Loucy (cell line): ENCODE measurements at regions not wholly inside any gene's neighbourhood (a gene's known extent, or its start where the extent isn't known, plus 50 kb on each side); places are given as distances from the start of the nearest gene placed in this dataset.

ENCODE experiments used
- H2AFZ ChIP-seq: fragments of 200-600 bp; sonication (generic); 2 replicates; pipeline ENCODE4 v1.6.0; 2016; ENCODE audit warnings: antibody characterized with exemption, mild to moderate bottlenecking, low read length, moderate library complexity
- H3F3A ChIP-seq: fragments of 200-600 bp; 2 replicates; pipeline ENCODE4 v1.6.0; 2016; ENCODE audit warnings: antibody characterized with exemption, low read depth, mild to moderate bottlenecking
- H3K27me3 ChIP-seq: fragments of 200-600 bp; sonication (generic); 2 replicates; pipeline ENCODE4 v1.6.1; 2014; ENCODE audit warnings: low read length, mild to moderate bottlenecking; ENCODE audit not compliant: insufficient read depth, poor library complexity, severe bottlenecking
- H3K36me3 ChIP-seq: fragments of 200-600 bp; sonication (generic); 2 replicates; pipeline ENCODE4 v1.6.1; 2016; ENCODE audit warnings: low read length; ENCODE audit not compliant: insufficient read depth
- H3K4me1 ChIP-seq: fragments of 200-600 bp; sonication (generic); 2 replicates; pipeline ENCODE4 v1.5.1; 2014; ENCODE audit warnings: low read length, mild to moderate bottlenecking; ENCODE audit not compliant: insufficient read depth, poor library complexity, severe bottlenecking
- H3K4me2 ChIP-seq: fragments of 200-600 bp; sonication (generic); 2 replicates; pipeline ENCODE4 v1.6.0; 2014; ENCODE audit warnings: antibody characterized with exemption, low read length, low read depth, mild to moderate bottlenecking; ENCODE audit not compliant: poor library complexity, severe bottlenecking
- H3K4me3 ChIP-seq: fragments of 200-600 bp; sonication (generic); 2 replicates; pipeline ENCODE4 v1.5.1; 2014; ENCODE audit warnings: low read length, mild to moderate bottlenecking, mixed read lengths; ENCODE audit not compliant: poor library complexity, severe bottlenecking
- H3K79me2 ChIP-seq: fragments of 200-600 bp; sonication (generic); 2 replicates; pipeline ENCODE4 v1.6.1; 2014; ENCODE audit warnings: low read length; ENCODE audit not compliant: insufficient read depth
- H3K9ac ChIP-seq: fragments of 200-600 bp; sonication (generic); 2 replicates; pipeline ENCODE4 v1.6.0; 2014; ENCODE audit warnings: mild to moderate bottlenecking, low read depth, low read length, moderate library complexity; ENCODE audit not compliant: poor library complexity, severe bottlenecking
- H3K9me2 ChIP-seq: fragments of 200-600 bp; sonication (generic); replicated peaks from 2 replicates; pipeline ENCODE4 v1.6.1; 2016; ENCODE audit warnings: low read depth, low read length, mixed read lengths
- H3K9me3 ChIP-seq: fragments of 200-600 bp; sonication (generic); 2 replicates; pipeline ENCODE4 v1.6.1; 2014; ENCODE audit warnings: mild to moderate bottlenecking, antibody characterized with exemption, low read length, low read depth; ENCODE audit not compliant: insufficient read depth
- H4K20me1 ChIP-seq: fragments of 200-600 bp; sonication (generic); 2 replicates; pipeline ENCODE4 v1.6.0; 2014; ENCODE audit warnings: antibody characterized with exemption, low read length, mild to moderate bottlenecking; ENCODE audit not compliant: insufficient read depth, poor library complexity, severe bottlenecking
- EZH2phosphoT487 ChIP-seq: fragments of 200-600 bp; IDR thresholded peaks from 2 replicates; pipeline ENCODE4 v1.6.1; 2018; ENCODE audit warnings: antibody characterized with exemption, mild to moderate bottlenecking, moderate library complexity, borderline replicate concordance
- TF ChIP-seq, protein P1 (sequence below): fragments of 200-600 bp; sonication (generic); conservative IDR thresholded peaks from 2 replicates; pipeline ENCODE4 v1.5.1; 2014; ENCODE audit warnings: mild to moderate bottlenecking, antibody characterized with exemption, low read length

DNA sequence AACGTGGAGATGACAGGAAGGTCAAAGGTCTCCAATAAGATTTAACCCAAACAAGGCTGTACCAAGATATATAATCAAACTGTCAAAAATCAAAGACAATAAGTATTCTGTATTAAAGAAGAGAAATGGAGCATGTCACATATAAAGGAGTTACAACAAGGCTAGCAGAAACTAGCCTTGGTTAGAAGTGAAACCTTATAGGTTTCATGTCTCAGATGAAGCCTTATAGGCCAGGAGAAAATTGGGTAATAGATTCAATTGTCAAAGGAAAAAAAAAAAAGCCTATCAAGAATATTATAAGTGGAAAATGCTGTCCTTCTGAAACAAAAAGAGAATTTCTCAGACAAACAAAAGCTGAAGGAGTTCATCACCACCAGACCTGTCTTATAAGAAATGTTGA lies 419.4 kb downstream of the CDH11 start:
- no peak for TF ChIP-seq EZH2phosphoT487
- TF ChIP-seq, protein P1, sequence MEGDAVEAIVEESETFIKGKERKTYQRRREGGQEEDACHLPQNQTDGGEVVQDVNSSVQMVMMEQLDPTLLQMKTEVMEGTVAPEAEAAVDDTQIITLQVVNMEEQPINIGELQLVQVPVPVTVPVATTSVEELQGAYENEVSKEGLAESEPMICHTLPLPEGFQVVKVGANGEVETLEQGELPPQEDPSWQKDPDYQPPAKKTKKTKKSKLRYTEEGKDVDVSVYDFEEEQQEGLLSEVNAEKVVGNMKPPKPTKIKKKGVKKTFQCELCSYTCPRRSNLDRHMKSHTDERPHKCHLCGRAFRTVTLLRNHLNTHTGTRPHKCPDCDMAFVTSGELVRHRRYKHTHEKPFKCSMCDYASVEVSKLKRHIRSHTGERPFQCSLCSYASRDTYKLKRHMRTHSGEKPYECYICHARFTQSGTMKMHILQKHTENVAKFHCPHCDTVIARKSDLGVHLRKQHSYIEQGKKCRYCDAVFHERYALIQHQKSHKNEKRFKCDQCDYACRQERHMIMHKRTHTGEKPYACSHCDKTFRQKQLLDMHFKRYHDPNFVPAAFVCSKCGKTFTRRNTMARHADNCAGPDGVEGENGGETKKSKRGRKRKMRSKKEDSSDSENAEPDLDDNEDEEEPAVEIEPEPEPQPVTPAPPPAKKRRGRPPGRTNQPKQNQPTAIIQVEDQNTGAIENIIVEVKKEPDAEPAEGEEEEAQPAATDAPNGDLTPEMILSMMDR, result no peak
- H2AFZ ChIP-seq, result no peak overlapping the region
- H3K4me1 ChIP-seq, result no peaks in the 10 kb centered on the region
- no peaks in the 10 kb centered on the region for H4K20me1 ChIP-seq
- no peak overlapping the region for H3K4me3 ChIP-seq
- H3K9ac ChIP-seq, result no peak overlapping the region
- no peaks in the 10 kb centered on the region for H3K9me2 ChIP-seq
- H3K79me2 ChIP-seq, result no peaks in the 10 kb centered on the region
- peaks cover 10% of the 10 kb centered on the region; the same call in 1 of the 2 replicates for H3K9me3 ChIP-seq
- no peak overlapping the region for H3K4me2 ChIP-seq
- H3K27me3 ChIP-seq, result no peaks in the 10 kb centered on the region
- H3K36me3 ChIP-seq, result no peaks in the 10 kb centered on the region
- no peaks in the 10 kb centered on the region for H3F3A ChIP-seq

DNA sequence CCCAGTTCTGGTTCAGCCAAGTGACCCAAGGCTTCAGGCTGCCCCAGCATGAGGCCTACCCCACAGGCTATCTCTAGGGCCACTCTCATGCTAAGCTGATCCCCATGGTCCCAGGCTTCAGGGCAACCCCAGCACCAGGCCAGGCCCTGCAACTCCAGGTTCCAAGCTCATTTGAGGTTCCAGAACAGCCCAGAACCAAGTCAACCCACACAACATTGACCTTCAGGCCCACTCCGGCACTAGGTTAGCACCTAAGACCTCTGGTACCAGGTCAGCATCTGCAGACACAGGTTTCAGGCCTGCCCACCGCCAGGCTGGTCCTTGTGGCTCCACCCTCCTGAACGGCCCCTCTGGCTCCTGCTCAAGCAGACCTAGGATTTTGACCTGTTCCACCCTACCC lies 421.2 kb downstream of the CDH11 start:
- Histone ChIP-seq H3K79me2 (no peaks in the 10 kb centered on the region), H3K36me3 (no peaks in the 10 kb centered on the region), H3K4me1 (no peaks in the 10 kb centered on the region), H3K9me3 (peaks cover 10% of the 10 kb centered on the region; the same call in 1 of the 2 replicates), H3K27me3 (no peaks in the 10 kb centered on the region), H4K20me1 (no peaks in the 10 kb centered on the region), H3K4me2 (no peak overlapping the region), H2AFZ (no peak overlapping the region), H3F3A (no peaks in the 10 kb centered on the region), H3K9ac (no peak overlapping the region), H3K4me3 (no peak overlapping the region), H3K9me2 (no peaks in the 10 kb centered on the region)
- TF ChIP-seq, protein P1, result no peak

DNA sequence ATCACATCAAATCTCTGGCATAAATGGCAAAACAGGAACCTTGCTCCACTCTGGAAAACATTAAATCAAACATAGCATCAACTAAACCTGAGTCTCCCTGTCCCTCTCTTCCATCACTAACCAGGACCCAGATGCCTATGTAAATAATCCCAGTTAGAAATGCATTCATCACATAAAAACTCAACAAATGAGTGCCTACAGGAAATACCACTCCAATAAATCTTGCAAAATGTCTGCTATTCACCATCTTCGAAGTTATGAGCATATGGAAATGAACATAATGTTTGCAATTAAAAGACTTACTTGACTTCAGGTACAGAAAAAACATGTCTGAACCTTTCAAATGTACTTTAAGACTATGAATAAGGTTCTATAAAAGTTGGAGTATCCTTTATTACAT lies 425.0 kb downstream of the CDH11 start:
- Histone ChIP-seq H2AFZ (no peak overlapping the region), H3K4me2 (no peak overlapping the region), H3K4me1 (no peaks in the 10 kb centered on the region), H3K27me3 (no peaks in the 10 kb centered on the region), H3K9me3 (peaks cover 10% of the 10 kb centered on the region; the same call in 1 of the 2 replicates), H3K9ac (no peak overlapping the region), H3K4me3 (no peak overlapping the region), H3K9me2 (no peaks in the 10 kb centered on the region), H3K79me2 (no peaks in the 10 kb centered on the region), H3K36me3 (no peaks in the 10 kb centered on the region), H3F3A (no peaks in the 10 kb centered on the region), H4K20me1 (no peaks in the 10 kb centered on the region)
- TF ChIP-seq, protein P1, result no peak
- no peak for TF ChIP-seq EZH2phosphoT487
